Esophagus muscularis mucosa (tissue), 4 donors: ENCODE measurements at regions not wholly inside any gene's neighbourhood (a gene's known extent, or its start where the extent isn't known, plus 50 kb on each side); places are given as distances from the start of the nearest gene placed in this dataset.
"Not testable (repeated sequence)": the region's sequence is repeated elsewhere in the genome, so short reads cannot be mapped to it uniquely, and the experiment has no call there.

Experiments
- DNase-seq: peaks from one replicate; pipeline ENCODE4 v3.0.0-alpha.2; 2017; ENCODE audit errors: extremely low spot score
- H3K27ac ChIP-seq, 4 donors: fragments of 200-600 bp; sonication (generic); replicated peaks in 1 of 4; 1 replicate in 3 of 4; 2 replicates in 1 of 4; pipeline ENCODE4 v1.5.1; 2016 to 2019; ENCODE audit warnings: mild to moderate bottlenecking in 1 of 4
- H3K27me3 ChIP-seq, 4 donors: fragments of 200-600 bp; sonication (generic); one replicate each; pipeline versions ENCODE4 v1.5.1 to v1.6.0; 2016 to 2019
- H3K36me3 ChIP-seq, 4 donors: fragments of 200-600 bp; sonication (generic); one replicate each; pipeline ENCODE4 v1.5.1; 2016 to 2019
- H3K4me1 ChIP-seq, 4 donors: fragments of 200-600 bp; sonication (generic); one replicate each; pipeline ENCODE4 v1.5.1; 2016 to 2019
- H3K4me3 ChIP-seq, 4 donors: fragments of 200-600 bp; sonication (generic); 1 replicate in 2 of 4; 2 replicates in 2 of 4; pipeline ENCODE4 v1.5.1; 2016 to 2019; ENCODE audit warnings: mild to moderate bottlenecking in 4 of 4, moderate library complexity in 1 of 4
- H3K9me3 ChIP-seq, 4 donors: fragments of 200-600 bp; sonication (generic); 1 replicate in 3 of 4; 2 replicates in 1 of 4; pipeline ENCODE4 v1.5.1; 2016 to 2019
- CTCF ChIP-seq, 3 experiments: fragments of 200-600 bp in 2 of 3; fragments of 450-650 bp in 1 of 3; sonication (generic) in 2 of 3; IDR thresholded peaks; one replicate each; pipeline ENCODE4 v1.5.1; 2017 to 2019; ENCODE audit warnings: antibody characterized with exemption in 3 of 3, mild to moderate bottlenecking in 2 of 3, moderate library complexity in 1 of 3
- EP300 ChIP-seq: sonication (generic); formaldehyde crosslinking; IDR thresholded peaks from one replicate; pipeline ENCODE4 v1.6.1; 2017; ENCODE audit warnings: antibody characterized with exemption
- POLR2A ChIP-seq: fragments of 450-650 bp; IDR thresholded peaks from one replicate; pipeline ENCODE4 v1.6.1; 2017; ENCODE audit warnings: antibody characterized with exemption, moderate library complexity, mild to moderate bottlenecking, low read depth
- POLR2AphosphoS5 ChIP-seq, 2 donors: sonication (generic); formaldehyde crosslinking; IDR thresholded peaks; one replicate each; pipeline ENCODE4 v1.6.1; 2017; ENCODE audit warnings: antibody characterized with exemption in 2 of 2
- WGBS: methylation state at CpG from one replicate; pipeline ENCODE4 v1.1.5; 2018; 5-methylcytosine and 5-hydroxymethylcytosine counted together
- intact Hi-C: fragments of 100-400 bp; cut with DNase I; formaldehyde crosslinking; loops from one replicate; pipeline ENCODE4 v1.15.1; 2023

GRCh38 chr6:92231171-92231701 lies 1188.1 kb downstream of the EPHA7 start:
- TF ChIP-seq EP300, result no peak
- TF ChIP-seq POLR2AphosphoS5 (IDR thresholded peaks at IDR 0.05), result no peak
- no peak for TF ChIP-seq POLR2A
- no peak for TF ChIP-seq CTCF (IDR thresholded peaks at IDR 0.05)
- 82% methylated on average over 1 of the region's 1 CpG for WGBS

GRCh38 chr6:92219987-92220386 lies 1199.4 kb downstream of the EPHA7 start:
- H3K4me3 ChIP-seq, H3K27ac ChIP-seq, H3K36me3 ChIP-seq, DNase-seq, H3K9me3 ChIP-seq, H3K27me3 ChIP-seq, intact Hi-C loops, H3K4me1 ChIP-seq: not testable (repeated sequence)
- 85% methylated on average over 4 of the region's 4 CpGs for WGBS

More at GRCh38 chr6:92231171-92231701, 1188.1 kb downstream of the EPHA7 start:
- Histone ChIP-seq H3K4me1 (no peaks in the 10 kb centered on the region), H3K27ac (no peak overlapping the region), H3K36me3 (no peaks in the 10 kb centered on the region), H3K27me3 (no peaks in the 10 kb centered on the region), H3K4me3 (no peak overlapping the region), H3K9me3 (no peaks in the 10 kb centered on the region)
- intact Hi-C loops, result no loop called here
- DNase-seq, result no peak

- DNase-seq, result no peak
- intact Hi-C loops, result no loop called here
- WGBS, result 100% methylated on average over 1 of the region's 1 CpG
Measured at GRCh38 chr6:92216717-92217116, 1202.6 kb downstream of the EPHA7 start.

GRCh38 chr6:92201618-92202017 lies 1217.7 kb downstream of the EPHA7 start:
- TF ChIP-seq POLR2A, result no peak
- no peak for TF ChIP-seq EP300
- no peak for TF ChIP-seq POLR2AphosphoS5 (IDR thresholded peaks at IDR 0.05)
- TF ChIP-seq CTCF (IDR thresholded peaks at IDR 0.05), result no peak
- H3K36me3 ChIP-seq, result no peaks in the 10 kb centered on the region
- intact Hi-C loops, result no loop called here

More at GRCh38 chr6:92216717-92217116, 1202.6 kb downstream of the EPHA7 start:
- H3K9me3 ChIP-seq, result no peaks in the 10 kb centered on the region
- TF ChIP-seq CTCF (IDR thresholded peaks at IDR 0.05), result no peak
- no peak for TF ChIP-seq POLR2AphosphoS5 (IDR thresholded peaks at IDR 0.05)
- TF ChIP-seq POLR2A, result no peak
- no peak for TF ChIP-seq EP300
- no peaks in the 10 kb centered on the region for H3K27me3 ChIP-seq
- H3K4me3 ChIP-seq, result no peak overlapping the region
- H3K36me3 ChIP-seq, result no peaks in the 10 kb centered on the region
- no peak overlapping the region for H3K27ac ChIP-seq
- no peaks in the 10 kb centered on the region for H3K4me1 ChIP-seq

GRCh38 chr6:92196325-92196724 lies 1223.0 kb downstream of the EPHA7 start:
- Histone ChIP-seq H3K4me3 (no peak overlapping the region), H3K27me3 (no peaks in the 10 kb centered on the region), H3K9me3 (peaks cover 0 to 4% (median 0%) of the 10 kb centered on the region in 4 donors), H3K4me1 (no peaks in the 10 kb centered on the region), H3K27ac (no peak overlapping the region), H3K36me3 (no peaks in the 10 kb centered on the region)
- intact Hi-C loops, result no loop called here
- 29% methylated on average over 2 of the region's 2 CpGs for WGBS
- no peak for TF ChIP-seq POLR2A
- no peak for TF ChIP-seq CTCF (IDR thresholded peaks at IDR 0.05)
- TF ChIP-seq EP300, result no peak
- no peak for TF ChIP-seq POLR2AphosphoS5 (IDR thresholded peaks at IDR 0.05)
- DNase-seq, result no peak

More at GRCh38 chr6:92201618-92202017, 1217.7 kb downstream of the EPHA7 start:
- no peak overlapping the region for H3K27ac ChIP-seq
- H3K4me1 ChIP-seq, result no peaks in the 10 kb centered on the region
- H3K27me3 ChIP-seq, result no peaks in the 10 kb centered on the region
- H3K9me3 ChIP-seq, result peaks cover 0 to 4% (median 0%) of the 10 kb centered on the region in 4 donors
- DNase-seq, result no peak
- no peak overlapping the region for H3K4me3 ChIP-seq
